ENCODE measurements at regions not wholly inside any gene's neighbourhood (a gene's known extent, or its start where the extent isn't known, plus 50 kb on each side); places are given as distances from the start of the nearest gene placed in this dataset.

DNA sequence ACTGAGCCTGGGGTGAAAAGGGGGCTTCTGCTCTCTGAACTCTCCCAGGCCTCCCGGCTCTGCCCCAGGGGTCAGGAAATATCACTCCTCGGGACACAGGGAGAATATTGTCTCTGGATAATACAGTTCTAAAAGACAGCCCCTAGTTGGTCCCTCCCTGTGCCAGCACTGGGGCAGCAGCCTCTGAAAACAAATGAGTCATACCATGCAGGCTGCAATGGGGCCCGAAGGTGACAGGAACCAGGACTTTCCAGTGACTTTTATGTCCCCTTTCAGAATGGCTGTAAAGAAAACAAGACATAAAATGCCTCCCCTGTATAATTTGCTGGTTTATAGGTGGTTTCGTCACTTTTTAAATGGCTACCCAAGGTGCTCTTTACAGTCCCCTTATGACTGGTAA lies 360.0 kb downstream of the NPHP4 start:
- TF ChIP-seq YY1 (IDR thresholded peaks at IDR 0.05): no peak
- TF ChIP-seq, protein P1, sequence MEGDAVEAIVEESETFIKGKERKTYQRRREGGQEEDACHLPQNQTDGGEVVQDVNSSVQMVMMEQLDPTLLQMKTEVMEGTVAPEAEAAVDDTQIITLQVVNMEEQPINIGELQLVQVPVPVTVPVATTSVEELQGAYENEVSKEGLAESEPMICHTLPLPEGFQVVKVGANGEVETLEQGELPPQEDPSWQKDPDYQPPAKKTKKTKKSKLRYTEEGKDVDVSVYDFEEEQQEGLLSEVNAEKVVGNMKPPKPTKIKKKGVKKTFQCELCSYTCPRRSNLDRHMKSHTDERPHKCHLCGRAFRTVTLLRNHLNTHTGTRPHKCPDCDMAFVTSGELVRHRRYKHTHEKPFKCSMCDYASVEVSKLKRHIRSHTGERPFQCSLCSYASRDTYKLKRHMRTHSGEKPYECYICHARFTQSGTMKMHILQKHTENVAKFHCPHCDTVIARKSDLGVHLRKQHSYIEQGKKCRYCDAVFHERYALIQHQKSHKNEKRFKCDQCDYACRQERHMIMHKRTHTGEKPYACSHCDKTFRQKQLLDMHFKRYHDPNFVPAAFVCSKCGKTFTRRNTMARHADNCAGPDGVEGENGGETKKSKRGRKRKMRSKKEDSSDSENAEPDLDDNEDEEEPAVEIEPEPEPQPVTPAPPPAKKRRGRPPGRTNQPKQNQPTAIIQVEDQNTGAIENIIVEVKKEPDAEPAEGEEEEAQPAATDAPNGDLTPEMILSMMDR (IDR thresholded peaks at IDR 0.05; ENCODE audit: low read depth, low read length, missing input control): no peak
- no peak for TF ChIP-seq GABPA (IDR thresholded peaks at IDR 0.05 in 1 of 2, conservative IDR thresholded peaks at IDR 0.05 in 1 of 2)
- TF ChIP-seq, protein P2, sequence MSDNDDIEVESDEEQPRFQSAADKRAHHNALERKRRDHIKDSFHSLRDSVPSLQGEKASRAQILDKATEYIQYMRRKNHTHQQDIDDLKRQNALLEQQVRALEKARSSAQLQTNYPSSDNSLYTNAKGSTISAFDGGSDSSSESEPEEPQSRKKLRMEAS (IDR thresholded peaks at IDR 0.05): no peak
- TF ChIP-seq, protein P3, sequence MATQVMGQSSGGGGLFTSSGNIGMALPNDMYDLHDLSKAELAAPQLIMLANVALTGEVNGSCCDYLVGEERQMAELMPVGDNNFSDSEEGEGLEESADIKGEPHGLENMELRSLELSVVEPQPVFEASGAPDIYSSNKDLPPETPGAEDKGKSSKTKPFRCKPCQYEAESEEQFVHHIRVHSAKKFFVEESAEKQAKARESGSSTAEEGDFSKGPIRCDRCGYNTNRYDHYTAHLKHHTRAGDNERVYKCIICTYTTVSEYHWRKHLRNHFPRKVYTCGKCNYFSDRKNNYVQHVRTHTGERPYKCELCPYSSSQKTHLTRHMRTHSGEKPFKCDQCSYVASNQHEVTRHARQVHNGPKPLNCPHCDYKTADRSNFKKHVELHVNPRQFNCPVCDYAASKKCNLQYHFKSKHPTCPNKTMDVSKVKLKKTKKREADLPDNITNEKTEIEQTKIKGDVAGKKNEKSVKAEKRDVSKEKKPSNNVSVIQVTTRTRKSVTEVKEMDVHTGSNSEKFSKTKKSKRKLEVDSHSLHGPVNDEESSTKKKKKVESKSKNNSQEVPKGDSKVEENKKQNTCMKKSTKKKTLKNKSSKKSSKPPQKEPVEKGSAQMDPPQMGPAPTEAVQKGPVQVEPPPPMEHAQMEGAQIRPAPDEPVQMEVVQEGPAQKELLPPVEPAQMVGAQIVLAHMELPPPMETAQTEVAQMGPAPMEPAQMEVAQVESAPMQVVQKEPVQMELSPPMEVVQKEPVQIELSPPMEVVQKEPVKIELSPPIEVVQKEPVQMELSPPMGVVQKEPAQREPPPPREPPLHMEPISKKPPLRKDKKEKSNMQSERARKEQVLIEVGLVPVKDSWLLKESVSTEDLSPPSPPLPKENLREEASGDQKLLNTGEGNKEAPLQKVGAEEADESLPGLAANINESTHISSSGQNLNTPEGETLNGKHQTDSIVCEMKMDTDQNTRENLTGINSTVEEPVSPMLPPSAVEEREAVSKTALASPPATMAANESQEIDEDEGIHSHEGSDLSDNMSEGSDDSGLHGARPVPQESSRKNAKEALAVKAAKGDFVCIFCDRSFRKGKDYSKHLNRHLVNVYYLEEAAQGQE (IDR thresholded peaks at IDR 0.05): no peak
- no peak for TF ChIP-seq RXRA (IDR thresholded peaks at IDR 0.05)
- no peak for TF ChIP-seq TAF1 (conservative IDR thresholded peaks at IDR 0.05)
- TF ChIP-seq, protein P4, sequence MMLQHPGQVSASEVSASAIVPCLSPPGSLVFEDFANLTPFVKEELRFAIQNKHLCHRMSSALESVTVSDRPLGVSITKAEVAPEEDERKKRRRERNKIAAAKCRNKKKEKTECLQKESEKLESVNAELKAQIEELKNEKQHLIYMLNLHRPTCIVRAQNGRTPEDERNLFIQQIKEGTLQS (IDR thresholded peaks at IDR 0.05): no peak
- TF ChIP-seq, protein P5, sequence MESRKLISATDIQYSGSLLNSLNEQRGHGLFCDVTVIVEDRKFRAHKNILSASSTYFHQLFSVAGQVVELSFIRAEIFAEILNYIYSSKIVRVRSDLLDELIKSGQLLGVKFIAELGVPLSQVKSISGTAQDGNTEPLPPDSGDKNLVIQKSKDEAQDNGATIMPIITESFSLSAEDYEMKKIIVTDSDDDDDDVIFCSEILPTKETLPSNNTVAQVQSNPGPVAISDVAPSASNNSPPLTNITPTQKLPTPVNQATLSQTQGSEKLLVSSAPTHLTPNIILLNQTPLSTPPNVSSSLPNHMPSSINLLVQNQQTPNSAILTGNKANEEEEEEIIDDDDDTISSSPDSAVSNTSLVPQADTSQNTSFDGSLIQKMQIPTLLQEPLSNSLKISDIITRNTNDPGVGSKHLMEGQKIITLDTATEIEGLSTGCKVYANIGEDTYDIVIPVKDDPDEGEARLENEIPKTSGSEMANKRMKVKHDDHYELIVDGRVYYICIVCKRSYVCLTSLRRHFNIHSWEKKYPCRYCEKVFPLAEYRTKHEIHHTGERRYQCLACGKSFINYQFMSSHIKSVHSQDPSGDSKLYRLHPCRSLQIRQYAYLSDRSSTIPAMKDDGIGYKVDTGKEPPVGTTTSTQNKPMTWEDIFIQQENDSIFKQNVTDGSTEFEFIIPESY (IDR thresholded peaks at IDR 0.05): no peak
